Pancreas (tissue), 10 donors: ENCODE measurements at regions not wholly inside any gene's neighbourhood (a gene's known extent, or its start where the extent isn't known, plus 50 kb on each side); places are given as distances from the start of the nearest gene placed in this dataset.

Experiments used
- ATAC-seq, 4 donors: fragments of 200-7000 bp; cut with Tn5 transposase; one replicate each; pipeline versions ENCODE4 v1.8.0 to v1.9.1; 2020; ENCODE audit warnings: mild to moderate bottlenecking in 4 of 4, moderate library complexity in 4 of 4
- DNase-seq, 6 donors: peaks; one replicate each; pipeline ENCODE4 v3.0.0-alpha.2; 2020
- FAIRE-seq: peaks from 2 replicates; lab custom pipeline; 2012; peaks lifted over from hg19 to GRCh38; lab: Jason Lieb, UNC
- H3K27ac ChIP-seq, 4 donors: fragments of 200-600 bp; sonication (generic); 1 replicate in 3 of 4; 2 replicates in 1 of 4; pipeline versions ENCODE4 v1.5.0 to v1.8.0; 2020
- H3K27me3 ChIP-seq, 4 donors: fragments of 200-600 bp; one replicate each; pipeline ENCODE4 v1.8.0; 2021
- H3K36me3 ChIP-seq, 3 donors: fragments of 200-600 bp; sonication (generic) in 1 of 3; one replicate each; pipeline versions ENCODE4 v1.5.0 to v1.8.0; 2020 to 2021
- H3K4me1 ChIP-seq, 3 donors: fragments of 200-600 bp; one replicate each; pipeline ENCODE4 v1.8.0; 2021
- H3K4me3 ChIP-seq, 4 donors: fragments of 200-600 bp; sonication (generic) in 2 of 4; one replicate each; pipeline versions ENCODE4 v1.5.0 to v1.8.0; 2020 to 2021
- H3K9me3 ChIP-seq, 4 donors: fragments of 200-600 bp; one replicate each; pipeline ENCODE4 v1.8.0; 2021
- CTCF ChIP-seq, 4 donors: fragments of 200-600 bp; sonication (generic) in 3 of 4; IDR thresholded peaks; one replicate each; pipeline versions ENCODE4 v1.5.0 to v1.8.0; 2021; ENCODE audit warnings: antibody characterized with exemption in 4 of 4
- WGBS, 2 donors: extraction: QIAGEN DNeasy Blood & Tissue Kit; methylation state at CpG; one replicate each; pipeline ENCODE4 v1.1.7; 2013; 5-methylcytosine and 5-hydroxymethylcytosine counted together
- intact Hi-C, 3 donors: fragments of 100-400 bp; cut with DNase I; formaldehyde crosslinking; loops; one replicate each; pipeline versions ENCODE4 v1.11.1 to v1.14.2; 2022
- donor health status: healthy with polysubstance abuse.
- donor health status: DM: no; HTN: no; CAD: no; lungs with moderate emphysema.
- donor health status: DM: no; HTN: no; CAD: no.
- donor health status: control.
- donor health status: control.
- donor health status: Bipolar disorder and iron deficiency.
- donor health status: DM: yes; HTN: yes; CAD: no.
- donor health status: DM: no; HTN: no; CAD: no.
- donor health status: DM: no; HTN: no; CAD: no.
- donor health status: DM: yes; HTN: yes; CAD: no.

DNA sequence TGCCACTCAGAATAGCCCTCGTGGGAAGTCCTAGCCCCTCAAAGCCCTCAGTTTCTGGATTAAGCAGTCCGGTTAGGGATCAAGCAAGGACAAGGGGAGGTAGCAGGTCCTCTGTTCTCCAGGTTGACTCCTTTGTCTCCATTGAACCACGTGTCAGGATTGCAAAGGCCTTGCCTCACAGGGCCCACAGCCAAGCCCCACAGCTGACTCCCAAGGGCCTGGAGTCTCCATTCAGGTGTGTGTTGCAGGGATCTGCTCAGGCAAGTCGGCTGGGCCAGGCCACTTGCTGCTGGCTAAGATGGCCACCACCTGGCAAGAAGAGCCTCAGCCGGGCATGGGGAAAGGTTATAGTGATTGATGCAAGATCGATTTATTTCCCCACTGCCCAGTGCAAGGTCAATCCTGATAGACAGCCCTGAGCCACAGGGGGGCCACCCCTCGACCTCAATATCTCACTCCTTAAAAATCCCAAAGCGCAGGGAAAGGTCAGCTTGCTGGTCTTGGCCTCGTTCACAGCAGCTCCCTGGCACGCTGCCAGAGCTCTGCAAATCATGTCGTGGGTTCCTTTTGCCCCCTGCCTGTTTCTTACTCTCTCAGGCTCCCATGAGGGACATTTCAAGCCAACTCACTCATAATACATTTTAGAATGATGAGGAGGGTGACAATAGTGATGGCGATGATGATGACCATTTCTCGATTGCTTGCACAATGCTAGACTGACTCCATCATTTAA, 75.9 kb downstream of the EDN3 start:
- Histone ChIP-seq H3K9me3 (no peaks in the 10 kb centered on the region), H3K4me1 (no peaks in the 10 kb centered on the region), H3K36me3 (no peaks in the 10 kb centered on the region), H3K27me3 (no peaks in the 10 kb centered on the region), H3K4me3 (no peak overlapping the region), H3K27ac (no peak overlapping the region)
- TF ChIP-seq CTCF (IDR thresholded peaks at IDR 0.05) = no peak
- FAIRE-seq (no peak), DNase-seq (no peak), ATAC-seq (no peak)
- intact Hi-C loops = no loop called here
- WGBS, 2 donors = 49 to 57% methylated on average over 13 of the region's 13 CpGs

DNA sequence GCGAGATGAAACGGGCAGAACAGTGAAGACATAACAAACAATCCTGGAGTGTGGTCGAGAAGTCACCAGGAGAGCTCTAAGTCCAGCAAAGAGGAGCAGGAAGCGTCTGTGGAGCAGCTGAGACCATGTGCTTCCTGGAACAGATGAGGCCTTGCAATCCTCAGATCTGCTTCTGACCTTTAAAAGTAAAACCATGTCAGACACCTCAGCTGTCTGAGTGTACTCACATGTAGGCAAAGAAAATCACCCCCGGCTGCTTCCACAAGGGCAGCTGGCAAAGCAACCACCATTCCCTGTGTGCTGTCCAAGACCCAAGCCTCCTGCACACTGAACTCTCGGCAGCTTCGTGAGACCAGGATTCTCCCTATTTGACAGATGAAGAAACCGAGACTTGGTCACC, 76.6 kb downstream of the EDN3 start:
- no peaks in the 10 kb centered on the region for H3K9me3 ChIP-seq
- intact Hi-C loops = no loop called here
- H3K4me1 ChIP-seq = no peaks in the 10 kb centered on the region
- WGBS, 2 donors = 70 to 77% methylated on average over 8 of the region's 8 CpGs
- no peak overlapping the region for H3K4me3 ChIP-seq
- H3K27me3 ChIP-seq = no peaks in the 10 kb centered on the region
- no peak for FAIRE-seq
- ATAC-seq = no peak
- no peak overlapping the region for H3K27ac ChIP-seq
- no peak for TF ChIP-seq CTCF (IDR thresholded peaks at IDR 0.05)
- DNase-seq = no peak
- no peaks in the 10 kb centered on the region for H3K36me3 ChIP-seq

DNA sequence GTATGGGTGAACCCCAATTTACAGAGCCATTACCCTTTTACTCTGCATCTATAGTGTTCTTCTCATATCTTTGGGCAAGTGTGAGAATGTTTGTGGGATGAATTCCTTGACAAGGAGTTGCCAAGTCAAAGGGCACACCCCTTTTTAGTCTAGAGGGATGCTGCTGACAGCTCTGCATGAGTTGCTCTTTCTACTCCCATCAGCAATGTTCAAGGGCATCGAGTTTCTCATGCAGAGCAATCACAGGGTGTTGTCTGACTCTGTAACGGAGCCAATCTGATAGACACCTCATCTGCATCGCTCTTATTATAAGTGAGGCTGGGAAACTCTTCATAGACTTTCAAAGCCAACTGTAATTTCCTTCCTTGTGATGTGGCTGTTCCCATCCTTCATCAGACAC, 77.4 kb downstream of the EDN3 start:
- DNase-seq (no peak), ATAC-seq (no peak), FAIRE-seq (no peak)
- H3K27ac ChIP-seq = no peak overlapping the region
- intact Hi-C loops = no loop called here
- WGBS, 2 donors = 54 to 64% methylated on average over 3 of the region's 3 CpGs
- H3K36me3 ChIP-seq = no peaks in the 10 kb centered on the region
- no peaks in the 10 kb centered on the region for H3K4me1 ChIP-seq
- no peaks in the 10 kb centered on the region for H3K27me3 ChIP-seq
- H3K4me3 ChIP-seq = no peak overlapping the region
- no peaks in the 10 kb centered on the region for H3K9me3 ChIP-seq
- no peak for TF ChIP-seq CTCF (IDR thresholded peaks at IDR 0.05)

- intact Hi-C loops = no loop called here
- 61 to 70% methylated on average over 1 of the region's 1 CpG for WGBS, 2 donors
- Histone ChIP-seq H3K27me3 (no peaks in the 10 kb centered on the region), H3K4me3 (no peak overlapping the region), H3K36me3 (no peaks in the 10 kb centered on the region), H3K9me3 (no peaks in the 10 kb centered on the region), H3K4me1 (no peaks in the 10 kb centered on the region), H3K27ac (no peak overlapping the region)
- no peak for ATAC-seq
- no peak for TF ChIP-seq CTCF (IDR thresholded peaks at IDR 0.05)
- no peak for DNase-seq
- no peak for FAIRE-seq
Measured at GRCh38 chr20:59378396-59378795, 78.0 kb downstream of the EDN3 start.

- ATAC-seq = no peak
- H3K36me3 ChIP-seq = no peaks in the 10 kb centered on the region
- no peaks in the 10 kb centered on the region for H3K4me1 ChIP-seq
- WGBS, 2 donors = 53 to 68% methylated on average over 5 of the region's 5 CpGs
- TF ChIP-seq CTCF (IDR thresholded peaks at IDR 0.05) = no peak
- no peak overlapping the region for H3K27ac ChIP-seq
- no peak for FAIRE-seq
- DNase-seq = no peak
- intact Hi-C loops = no loop called here
- H3K4me3 ChIP-seq = no peak overlapping the region
- H3K27me3 ChIP-seq = no peaks in the 10 kb centered on the region
- no peaks in the 10 kb centered on the region for H3K9me3 ChIP-seq
Measured at GRCh38 chr20:59378966-59379365, 78.6 kb downstream of the EDN3 start.
